ENCODE measurements at regions not wholly inside any gene's neighbourhood (a gene's known extent, or its start where the extent isn't known, plus 50 kb on each side); places are given as distances from the start of the nearest gene placed in this dataset.
"Not testable (repeated sequence)": the region's sequence is repeated elsewhere in the genome, so short reads cannot be mapped to it uniquely, and the experiment has no call there.

DNA sequence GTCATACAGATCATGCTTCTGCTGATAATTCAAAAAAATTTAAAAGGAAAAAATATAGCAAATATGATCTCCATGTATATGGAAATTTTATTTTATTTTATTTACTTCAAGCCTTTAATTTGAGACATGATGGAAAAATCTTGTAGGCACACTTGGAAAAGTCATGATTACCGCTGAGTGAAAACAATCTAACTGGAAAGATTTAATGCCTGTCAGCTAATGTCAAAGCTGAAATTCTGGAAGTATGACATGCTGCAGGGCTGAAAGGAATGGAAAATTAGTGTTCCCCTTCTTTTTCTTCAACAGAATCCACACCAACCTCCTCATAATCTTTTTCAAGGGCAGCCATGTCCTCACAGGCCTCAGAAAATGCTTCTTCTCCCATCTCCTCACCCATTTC is 58.2 kb downstream of the RPRM start:
- no peak for DNase-seq

DNA sequence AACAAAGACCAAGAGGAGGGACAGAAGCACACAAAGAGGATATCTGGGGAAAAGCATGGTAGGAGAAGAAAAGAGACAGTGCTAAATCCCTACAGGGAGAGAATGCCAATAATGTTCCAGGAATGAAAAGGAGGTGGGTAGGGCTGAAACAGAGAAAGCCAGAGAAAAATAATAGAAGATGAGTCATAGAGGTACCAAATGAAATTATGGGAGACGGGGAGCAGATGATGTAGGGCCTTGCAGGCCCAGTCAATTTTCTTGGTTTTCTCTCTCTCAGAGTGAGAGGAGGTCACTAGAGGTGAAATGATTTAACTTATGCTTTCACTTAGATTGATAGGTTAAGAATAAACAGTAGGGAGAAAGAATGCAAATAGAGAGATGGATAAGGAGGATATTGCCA is 61.5 kb downstream of the RPRM start:
- DNase-seq: no peak

DNA sequence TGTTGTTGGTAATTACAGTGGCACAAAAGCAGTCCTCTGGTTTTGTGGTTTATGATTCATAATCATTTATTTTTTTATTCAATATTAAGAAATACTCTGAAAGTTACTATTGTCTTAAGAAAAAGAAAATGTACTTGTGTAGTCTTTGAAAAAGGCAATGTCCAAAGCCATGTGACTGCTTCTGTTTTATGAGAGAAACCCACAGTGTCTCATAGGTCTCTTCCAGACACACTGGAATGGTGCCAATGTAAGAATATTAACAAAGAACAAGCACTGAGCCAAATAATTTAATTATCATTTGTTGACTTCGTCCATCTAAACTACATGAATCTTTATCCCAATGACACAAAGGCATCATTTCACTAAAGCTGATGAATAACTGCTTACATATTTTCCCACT is 62.5 kb downstream of the RPRM start:
- no peak for DNase-seq

DNA sequence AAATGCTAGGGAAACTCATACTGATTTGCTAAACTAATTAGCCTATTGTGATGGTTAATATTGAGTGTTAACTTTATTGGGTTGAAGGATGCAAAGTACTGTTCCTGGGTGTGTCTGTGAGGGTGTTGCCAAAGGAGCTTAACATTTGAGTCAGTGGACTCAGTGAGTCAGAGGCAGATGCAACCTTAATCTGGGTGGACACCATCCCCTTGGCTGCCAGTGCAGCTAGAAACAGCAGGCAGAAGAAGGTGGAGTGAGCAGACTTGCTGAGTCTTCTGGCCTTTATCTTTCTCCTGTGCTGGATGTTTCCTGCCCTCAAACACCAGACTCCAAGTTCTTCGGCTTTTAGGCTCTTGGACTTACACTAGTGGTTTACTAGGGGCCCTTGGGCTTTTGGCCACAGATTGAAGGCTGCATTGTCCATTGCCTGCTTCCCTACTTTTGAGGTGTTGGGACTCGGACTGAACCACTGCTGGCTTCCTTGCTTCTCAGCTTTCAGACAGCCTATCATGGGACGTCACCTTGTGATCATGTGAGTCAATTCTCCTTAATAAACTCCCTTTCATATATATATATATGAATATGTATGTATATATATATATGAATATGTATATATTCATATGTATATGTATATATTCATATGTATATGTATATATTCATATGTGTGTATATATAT is 69.7 kb downstream of the RPRM start:
- DNase-seq: no peak

DNA sequence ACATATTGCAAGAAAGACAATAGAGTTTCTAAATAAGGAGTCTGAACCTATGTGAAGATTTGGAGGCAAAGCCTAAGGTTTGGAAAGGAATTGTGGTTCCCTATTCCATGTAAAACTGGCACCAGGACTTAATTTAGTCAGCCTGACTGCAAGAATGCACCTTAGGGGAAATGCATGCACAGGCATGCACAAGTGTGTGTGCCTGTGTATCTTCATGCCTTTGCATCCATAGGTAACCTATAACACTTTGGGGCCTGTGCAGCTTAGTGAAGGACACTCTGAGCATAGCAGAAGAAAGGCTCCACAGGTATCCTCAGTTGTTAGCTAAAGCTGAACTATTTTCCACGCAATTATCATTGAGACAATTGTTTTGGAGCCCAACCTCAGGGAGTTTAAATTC is 73.4 kb downstream of the RPRM start:
- no peak for DNase-seq

DNA sequence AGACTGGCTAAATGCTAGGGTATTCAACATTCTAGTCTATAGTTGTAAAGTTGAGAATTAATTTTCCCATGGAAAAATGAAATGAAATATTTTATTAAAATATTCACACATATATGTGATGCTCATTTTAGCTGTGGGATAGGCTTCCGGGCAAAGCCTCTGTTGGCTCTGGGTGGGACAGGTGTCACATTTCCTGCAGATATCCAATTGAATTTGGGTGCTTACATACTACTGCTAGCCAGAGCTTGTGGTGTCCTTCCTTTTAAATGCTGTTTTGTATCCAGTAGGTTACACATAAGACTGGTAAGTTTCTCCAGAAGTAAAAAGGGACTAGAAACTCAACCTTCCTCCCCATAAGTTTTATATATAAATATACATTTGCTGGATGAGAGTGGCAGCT is 73.8 kb downstream of the RPRM start:
- no peak for DNase-seq

DNA sequence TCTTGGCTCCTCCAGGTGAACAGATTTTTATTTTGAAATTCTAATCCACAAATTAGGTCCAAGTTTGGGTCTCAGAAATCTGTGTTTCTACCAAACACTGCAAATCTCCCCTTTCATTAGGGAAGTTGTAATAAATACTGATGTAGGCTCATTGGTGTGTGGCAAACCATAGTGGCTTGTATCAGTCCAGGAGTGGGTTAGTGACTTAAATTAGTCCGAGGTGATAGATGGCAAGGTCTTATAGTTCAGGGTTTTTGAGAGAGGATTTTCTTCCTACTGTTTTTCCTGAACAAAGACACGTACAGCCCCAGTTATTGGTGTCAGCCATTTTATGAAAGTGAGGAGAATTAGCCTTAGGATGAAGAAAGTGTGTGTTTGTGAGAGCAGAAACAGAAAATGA is 74.6 kb downstream of the RPRM start:
- no peak for DNase-seq

DNA sequence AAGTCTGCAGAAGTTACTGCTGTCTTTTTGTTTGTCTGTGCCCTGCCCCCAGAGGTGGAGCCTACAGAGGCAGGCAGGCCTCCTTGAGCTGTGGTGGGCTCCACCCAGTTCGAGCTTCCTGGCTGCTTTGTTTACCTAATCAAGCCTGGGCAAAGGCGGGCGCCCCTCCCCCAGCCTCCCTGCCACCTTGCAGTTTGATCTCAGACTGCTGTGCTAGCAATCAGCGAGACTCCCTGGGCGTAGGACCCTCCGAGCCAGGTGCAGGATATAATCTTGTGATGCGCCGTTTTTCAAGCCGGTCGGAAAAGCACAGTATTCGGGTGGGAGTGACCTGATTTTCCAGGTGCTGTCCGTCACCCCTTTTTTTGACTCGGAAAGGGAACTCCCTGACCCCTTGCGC is 75.2 kb downstream of the RPRM start:
- not testable (repeated sequence) for DNase-seq

DNA sequence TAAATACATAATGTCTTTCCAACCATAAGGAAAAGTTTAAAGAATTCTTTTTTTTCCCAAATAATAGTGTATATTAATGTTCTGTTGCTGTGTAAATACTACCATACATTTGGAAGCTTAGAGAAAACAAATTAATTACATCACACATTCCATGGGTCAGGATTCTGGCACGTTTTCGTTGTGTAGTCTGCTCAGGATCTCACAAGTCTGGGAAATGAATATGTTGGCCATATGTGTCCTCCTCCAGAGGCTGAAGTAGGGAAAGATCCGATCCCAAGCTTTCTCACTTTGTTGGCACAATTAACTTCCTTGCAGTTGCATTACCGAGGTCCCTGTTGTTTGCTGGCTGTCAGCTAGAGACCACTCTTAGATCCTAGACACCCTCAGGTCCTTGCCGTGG is 83.9 kb downstream of the RPRM start:
- no peak for DNase-seq

DNA sequence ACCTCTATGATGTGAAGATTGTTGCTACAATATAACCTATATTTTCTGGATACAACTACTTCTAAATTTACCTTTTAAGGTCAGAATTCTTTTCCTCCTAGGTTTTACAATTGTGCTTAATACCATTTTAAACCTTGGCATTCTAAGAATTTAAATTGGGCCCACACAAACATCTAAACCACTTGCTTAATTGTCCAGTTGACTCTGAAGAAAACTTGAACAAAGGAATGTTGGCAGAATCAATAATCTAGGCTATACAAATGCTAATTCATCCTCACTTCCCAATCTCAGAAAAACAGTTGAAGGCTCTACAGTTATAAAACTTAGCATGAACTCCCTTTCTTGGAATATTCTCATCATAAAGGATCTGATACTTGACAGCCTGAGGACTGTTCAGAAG is 84.3 kb downstream of the RPRM start:
- no peak for DNase-seq

DNA sequence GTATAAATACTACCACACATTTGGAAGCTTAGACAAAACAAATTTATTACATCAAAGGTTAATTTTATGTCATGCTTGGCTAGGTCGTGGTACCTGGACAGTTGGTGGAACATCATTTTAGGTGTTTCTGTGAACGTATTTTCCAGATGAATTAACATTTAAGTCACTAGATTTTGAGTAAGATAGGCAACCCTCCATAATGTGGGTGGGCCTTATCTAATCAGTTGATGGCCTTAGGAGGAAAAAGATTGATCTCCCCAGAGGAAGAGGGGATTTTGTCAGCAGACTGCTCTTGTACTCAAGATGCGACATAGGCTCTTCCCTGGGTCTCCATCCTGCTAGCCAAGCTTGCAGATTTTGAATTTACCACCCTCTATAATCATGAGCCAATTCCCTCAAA is 85.0 kb downstream of the RPRM start:
- DNase-seq: no peak

DNA sequence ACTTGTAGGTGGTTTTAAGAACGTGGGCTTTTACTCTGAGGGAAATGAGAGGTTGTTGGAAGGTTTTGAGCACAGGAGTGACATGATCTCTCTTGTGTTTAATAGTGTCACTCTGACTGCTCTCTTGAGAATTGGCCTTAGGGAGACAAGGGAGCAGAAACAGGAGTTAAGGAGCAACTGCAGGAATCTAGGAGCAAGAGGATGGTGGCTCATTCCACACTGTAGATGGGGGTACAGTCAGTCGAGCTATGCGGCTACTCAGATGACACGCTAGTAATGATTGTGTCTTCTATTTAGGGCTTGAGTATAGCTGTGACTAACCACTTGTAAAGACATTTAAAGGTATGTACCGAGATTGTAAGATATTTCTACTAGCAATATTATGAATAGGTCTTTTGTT is 87.4 kb downstream of the RPRM start:
- no peak for DNase-seq

DNA sequence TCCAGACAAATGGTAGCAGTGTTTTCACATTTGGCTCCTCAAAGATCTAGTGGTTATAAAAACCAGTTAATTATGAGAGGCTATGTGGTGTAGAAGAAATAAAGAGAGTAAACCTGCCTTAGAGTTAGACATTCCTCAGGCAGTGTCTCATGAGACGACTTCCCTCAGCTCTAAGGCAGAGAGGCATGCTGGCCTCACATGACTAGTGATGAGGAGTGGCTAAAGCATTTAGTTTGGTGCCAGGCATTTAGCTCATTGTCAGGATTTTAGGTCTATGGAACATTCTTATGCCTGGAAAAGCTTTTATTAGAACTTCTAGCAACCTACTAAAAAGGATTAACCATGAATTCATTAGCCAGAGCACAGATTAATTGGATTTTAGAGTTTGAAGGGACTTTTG is 90.3 kb downstream of the RPRM start:
- no peak for DNase-seq

DNA sequence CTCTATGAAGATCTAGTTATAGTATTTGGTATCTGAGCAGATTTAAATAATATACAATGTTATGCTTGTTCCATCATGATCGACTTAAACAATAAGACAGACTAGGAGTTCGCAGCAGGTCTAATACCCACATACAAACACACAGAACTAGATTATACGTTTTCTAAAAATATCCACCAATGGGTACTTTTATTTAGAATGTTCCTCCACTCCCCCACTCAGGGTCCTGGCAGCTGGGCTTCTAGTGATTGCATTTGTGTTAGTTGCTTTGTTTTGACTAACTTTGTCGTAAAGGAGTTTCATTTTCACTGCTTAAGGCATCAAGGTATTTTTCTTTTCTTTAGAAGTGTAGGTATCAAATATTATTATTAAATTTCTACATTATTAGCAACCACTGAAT is 91.4 kb downstream of the RPRM start:
- DNase-seq: no peak

DNA sequence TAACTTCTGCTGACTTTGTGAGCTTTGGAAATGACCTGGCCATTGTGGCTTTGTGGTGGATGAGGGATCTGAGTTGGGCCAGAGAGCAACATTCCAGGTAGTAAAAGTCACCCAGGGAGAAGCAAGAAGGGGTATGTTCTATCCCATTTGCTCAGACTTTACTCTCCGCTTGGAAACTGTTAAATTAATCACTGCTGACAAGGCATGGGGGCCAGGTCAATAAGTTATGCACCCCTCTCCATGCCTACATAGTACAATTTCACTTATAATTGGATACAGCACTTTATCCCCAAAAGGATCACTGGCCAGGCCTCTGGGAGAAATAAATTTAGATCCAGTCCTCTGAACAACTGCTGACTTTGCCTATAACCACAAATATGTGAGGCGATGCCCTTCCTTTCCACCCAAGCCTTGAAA is 92.1 kb downstream of the RPRM start:
- no peak for DNase-seq

DNA sequence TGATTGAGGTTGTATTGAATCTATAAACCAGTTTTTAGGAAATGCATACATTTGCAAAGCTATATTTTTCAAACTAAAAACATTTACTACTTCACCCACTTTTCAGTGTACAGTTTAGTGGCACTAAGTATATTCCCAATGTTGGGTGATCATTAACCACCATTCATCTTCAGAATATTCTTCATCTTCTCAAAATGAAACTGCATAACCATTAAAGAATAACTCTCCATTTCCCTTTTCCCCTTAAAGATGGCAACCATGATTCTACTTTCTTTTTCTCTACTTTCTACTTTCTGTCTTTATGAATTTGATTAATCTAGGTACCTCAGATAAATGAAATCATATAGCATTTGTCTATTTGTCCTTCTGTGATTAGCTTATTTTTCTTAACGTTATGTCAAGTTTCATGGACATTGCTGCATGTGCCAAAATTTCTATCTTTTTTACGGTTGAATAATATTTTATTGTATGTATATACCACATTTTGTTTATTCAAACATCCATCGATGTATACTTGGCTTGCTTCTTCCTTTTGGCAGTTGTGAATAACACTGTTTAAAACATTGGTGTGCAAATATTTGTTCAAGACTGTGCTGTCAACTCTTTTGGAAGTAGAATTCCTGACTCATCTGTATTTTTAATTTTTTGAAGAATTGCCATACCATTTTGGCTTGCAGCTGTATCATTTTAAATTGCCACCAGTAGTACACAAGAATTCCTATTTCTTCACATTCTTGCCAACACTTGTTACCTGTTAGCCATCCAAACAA is 104.9 kb downstream of the RPRM start:
- DNase-seq: no peak

DNA sequence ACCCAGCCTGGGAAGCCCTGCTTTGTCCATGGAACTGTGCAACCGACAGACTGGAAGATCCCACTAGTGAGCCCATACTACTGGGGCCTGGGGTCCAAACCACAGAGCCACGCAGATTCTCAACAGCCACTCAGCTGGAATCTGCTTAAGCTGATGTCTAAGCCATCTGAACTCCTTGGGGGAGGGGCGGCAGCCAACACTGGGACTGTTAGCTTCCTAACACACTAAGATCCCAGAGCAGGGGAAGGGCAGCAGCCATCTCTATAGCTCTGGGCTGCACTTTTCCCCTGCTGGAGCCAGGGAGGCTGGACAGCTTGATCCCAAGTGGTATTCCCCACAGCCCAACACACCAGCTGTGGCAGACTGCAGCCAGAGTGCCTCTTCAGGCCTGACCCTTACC is 118.3 kb downstream of the RPRM start:
- no peak for DNase-seq

DNA sequence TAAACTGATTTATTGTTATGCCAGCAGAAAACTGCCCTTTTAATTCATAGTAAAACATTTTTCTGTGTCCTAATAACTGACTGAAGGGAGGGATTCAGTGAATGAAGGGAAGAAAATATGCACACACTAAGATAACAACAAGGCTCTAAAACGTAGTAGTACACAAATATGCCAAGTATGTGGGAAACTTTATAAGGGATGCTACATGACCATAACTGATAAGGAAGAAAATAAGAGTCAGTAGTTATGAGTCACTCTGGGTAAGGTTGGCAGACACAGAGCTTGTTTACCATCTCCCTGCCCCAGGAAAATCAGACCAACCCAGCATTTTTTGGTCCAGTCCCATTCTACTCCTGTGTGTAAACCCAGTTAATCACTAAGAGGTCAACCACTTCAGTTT is 124.2 kb downstream of the RPRM start:
- DNase-seq: no peak

DNA sequence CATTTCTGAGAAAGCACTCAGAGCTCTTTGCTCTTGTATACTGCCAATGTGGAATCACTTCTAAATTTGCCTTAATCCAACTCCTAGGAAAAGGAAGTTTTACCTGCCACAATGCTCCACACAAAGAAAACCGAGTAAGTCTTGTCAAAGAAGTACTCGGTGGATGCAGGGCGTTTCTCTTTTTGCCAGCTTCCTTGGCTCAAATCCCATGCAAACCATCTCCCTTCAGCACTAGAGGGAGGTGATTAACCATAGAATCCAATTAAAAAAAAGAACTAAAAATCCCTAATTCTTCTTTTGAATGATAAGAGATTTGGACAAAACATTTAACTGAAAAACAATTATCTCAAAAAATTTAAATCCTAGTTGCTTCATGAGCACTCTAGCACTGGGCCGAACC is 129.0 kb downstream of the RPRM start:
- DNase-seq: no peak

DNA sequence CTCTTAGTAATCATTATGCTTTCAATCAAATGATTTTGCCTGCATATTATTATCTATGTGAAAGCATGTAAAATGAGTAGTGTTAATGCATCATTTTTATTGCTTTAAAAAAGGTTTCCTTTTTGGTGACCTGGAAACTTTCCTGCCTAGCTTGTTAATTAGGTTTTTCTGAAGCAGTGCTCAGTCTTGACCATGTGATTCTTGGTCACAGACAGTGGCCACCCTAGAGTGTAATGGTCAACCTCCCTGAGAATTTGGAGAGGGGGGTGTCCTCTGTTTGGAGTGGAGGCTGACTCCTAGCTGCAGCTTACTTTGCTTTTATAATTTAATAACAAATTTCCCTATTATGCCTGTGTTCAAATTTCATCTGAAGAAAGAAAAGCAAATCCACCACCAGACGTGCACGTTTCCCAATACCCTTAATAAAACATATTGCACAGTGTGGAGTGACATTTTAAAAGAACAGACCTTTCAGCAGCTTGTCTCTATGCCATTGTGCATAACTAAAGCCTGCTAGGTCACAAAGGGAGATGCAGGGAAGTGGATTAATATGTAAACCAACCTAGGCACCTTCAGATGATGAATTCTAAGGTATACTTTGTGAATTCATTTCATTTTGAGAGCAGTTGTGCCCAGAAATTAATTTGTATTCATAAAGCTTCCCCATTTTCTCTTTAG is 130.6 kb downstream of the RPRM start:
- no peak for DNase-seq

DNA sequence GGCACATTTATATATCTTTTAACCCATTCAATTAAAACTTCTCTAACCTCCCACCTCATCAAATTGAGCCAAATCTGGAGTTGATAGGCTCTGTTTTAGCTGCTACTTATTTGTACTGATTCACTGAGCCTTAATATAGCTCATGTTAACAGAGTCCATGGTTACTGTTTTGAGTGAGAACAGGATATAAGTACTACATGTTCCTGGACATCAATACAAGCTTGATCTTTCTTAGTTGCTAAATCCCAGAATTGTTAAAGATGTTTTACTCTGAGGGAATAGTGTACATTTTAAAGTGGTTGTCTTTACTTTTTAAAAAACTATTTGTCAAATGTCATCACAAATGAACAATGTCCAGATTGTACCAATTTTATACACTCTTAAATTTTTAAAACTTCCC is 157.7 kb downstream of the RPRM start:
- no peak for DNase-seq

DNA sequence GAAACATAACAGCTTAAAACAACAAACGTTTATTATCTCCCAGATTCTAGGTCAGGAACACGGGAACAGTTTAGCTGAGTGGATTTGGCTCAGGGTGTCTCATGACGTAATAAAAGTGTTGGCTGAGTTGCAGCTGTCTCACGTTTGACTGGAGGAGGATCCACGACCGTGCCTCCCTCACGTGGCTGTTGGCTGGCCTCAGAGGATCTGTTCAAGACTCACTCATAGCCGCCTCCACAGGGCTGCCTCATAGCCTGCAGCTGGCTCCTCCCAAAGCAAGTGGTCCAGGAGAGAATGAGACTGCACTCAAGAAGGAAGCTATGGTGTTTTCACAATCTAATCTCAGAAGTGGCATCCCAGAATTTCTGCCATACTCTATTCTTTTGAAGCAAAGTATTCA is 167.1 kb downstream of the RPRM start:
- DNase-seq: no peak

DNA sequence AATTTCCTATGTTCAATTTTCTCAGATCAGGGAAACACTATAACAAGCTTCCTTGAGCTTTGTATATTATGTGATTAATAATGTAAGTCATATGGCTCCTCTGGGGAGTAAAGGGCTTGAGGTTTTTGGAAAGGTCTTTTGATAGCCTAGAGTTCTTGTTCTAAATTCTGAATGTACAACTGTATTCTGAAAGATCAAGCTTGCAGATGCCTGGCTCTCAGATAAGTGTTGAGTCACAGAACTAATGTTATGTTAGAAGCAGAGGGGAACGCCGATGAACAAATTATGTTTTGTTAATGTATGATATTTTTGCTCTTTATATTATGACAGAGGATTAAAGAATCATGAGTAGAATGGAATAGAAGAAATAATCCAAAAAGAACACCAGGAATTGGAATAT is 170.1 kb downstream of the RPRM start:
- no peak for DNase-seq

DNA sequence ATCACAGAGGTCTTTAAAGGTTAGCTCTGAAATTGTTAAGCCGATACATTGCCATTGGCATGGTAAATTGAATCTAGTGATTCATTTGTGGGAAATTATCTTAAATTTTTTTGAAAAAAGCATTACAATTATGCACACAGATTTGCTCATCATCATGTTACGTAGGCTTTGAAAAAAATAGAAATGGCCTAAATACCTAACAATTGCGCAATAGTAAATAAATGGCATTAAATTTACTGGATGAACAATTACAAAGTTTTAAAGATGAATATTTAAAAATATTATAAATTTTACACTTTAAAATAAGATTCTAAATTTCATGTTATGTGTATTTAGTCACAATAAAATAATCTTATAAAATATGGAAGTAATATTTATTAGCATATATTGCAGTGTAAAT is 171.3 kb downstream of the RPRM start:
- no peak for DNase-seq

Measured in NCI-H2081 treated with DMSO at 0.1 percent for 48 hours (cell line).